Upper lobe of right lung (tissue), 1 donor: ENCODE measurements at regions not wholly inside any gene's neighbourhood (a gene's known extent, or its start where the extent isn't known, plus 50 kb on each side); places are given as distances from the start of the nearest gene placed in this dataset.
"Not testable (repeated sequence)": the region's sequence is repeated elsewhere in the genome, so short reads cannot be mapped to it uniquely, and the experiment has no call there.

ENCODE experiments used
- ATAC-seq: fragments of 200-7000 bp; cut with Tn5 transposase; one replicate; pipeline ENCODE4 v1.9.1; 2020; ENCODE audit warnings: mild to moderate bottlenecking, moderate library complexity
- DNase-seq: peaks from one replicate; pipeline ENCODE4 v3.0.0-alpha.2; 2020
- H3K27ac ChIP-seq: fragments of 200-600 bp; one replicate; pipeline ENCODE4 v1.8.0; 2022
- H3K27me3 ChIP-seq: fragments of 200-600 bp; one replicate; pipeline ENCODE4 v1.8.0; 2022; ENCODE audit warnings: mild to moderate bottlenecking
- H3K36me3 ChIP-seq: fragments of 200-600 bp; one replicate; pipeline ENCODE4 v1.8.0; 2022
- H3K4me1 ChIP-seq: fragments of 200-600 bp; one replicate; pipeline ENCODE4 v1.8.0; 2022
- H3K4me3 ChIP-seq: fragments of 200-600 bp; one replicate; pipeline ENCODE4 v1.8.0; 2022; ENCODE audit warnings: mild to moderate bottlenecking
- H3K9me3 ChIP-seq: fragments of 200-600 bp; one replicate; pipeline ENCODE4 v1.8.0; 2022
- CTCF ChIP-seq: fragments of 200-600 bp; IDR thresholded peaks from one replicate; pipeline ENCODE4 v1.8.0; 2022; ENCODE audit warnings: antibody characterized with exemption
- intact Hi-C: fragments of 100-400 bp; cut with DNase I; formaldehyde crosslinking; loops from one replicate; pipeline ENCODE4 v1.11.0; 2022
- donor health status: DM: no; HTN: yes; CAD: no; lungs with severe emphysema.

GRCh38 chr4:66728280-66728679 is 817.0 kb downstream of the CENPC start:
- Histone ChIP-seq H3K4me3 (no peak overlapping the region), H3K27ac (no peak overlapping the region), H3K27me3 (no peaks in the 10 kb centered on the region), H3K36me3 (no peaks in the 10 kb centered on the region), H3K9me3 (no peaks in the 10 kb centered on the region), H3K4me1 (no peaks in the 10 kb centered on the region)
- no peak for TF ChIP-seq CTCF
- intact Hi-C loops = no loop called here
- ATAC-seq (no peak), DNase-seq (no peak)

- ATAC-seq, intact Hi-C loops, H3K4me3 ChIP-seq, H3K9me3 ChIP-seq, H3K4me1 ChIP-seq, H3K27ac ChIP-seq, DNase-seq, H3K36me3 ChIP-seq, H3K27me3 ChIP-seq: not testable (repeated sequence)
Observed at GRCh38 chr4:66712301-66712921, 832.9 kb downstream of the CENPC start.

- no peak for TF ChIP-seq CTCF
- no peaks in the 10 kb centered on the region for H3K36me3 ChIP-seq
- H3K27ac ChIP-seq = no peak overlapping the region
Observed at GRCh38 chr4:66704243-66704642, 841.1 kb downstream of the CENPC start.

GRCh38 chr4:66694739-66695138 is 850.6 kb downstream of the CENPC start:
- no peaks in the 10 kb centered on the region for H3K27me3 ChIP-seq
- TF ChIP-seq CTCF = no peak
- ATAC-seq (no peak), DNase-seq (no peak)
- intact Hi-C loops = no loop called here
- no peaks in the 10 kb centered on the region for H3K36me3 ChIP-seq
- no peaks in the 10 kb centered on the region for H3K9me3 ChIP-seq
- H3K27ac ChIP-seq = no peak overlapping the region
- H3K4me1 ChIP-seq = no peaks in the 10 kb centered on the region
- H3K4me3 ChIP-seq = no peak overlapping the region

More at GRCh38 chr4:66704243-66704642, 841.1 kb downstream of the CENPC start:
- ATAC-seq = no peak
- intact Hi-C loops = no loop called here
- no peaks in the 10 kb centered on the region for H3K4me1 ChIP-seq
- H3K27me3 ChIP-seq = no peaks in the 10 kb centered on the region
- no peaks in the 10 kb centered on the region for H3K9me3 ChIP-seq
- no peak for DNase-seq
- H3K4me3 ChIP-seq = no peak overlapping the region

- TF ChIP-seq CTCF = no peak
- no peaks in the 10 kb centered on the region for H3K9me3 ChIP-seq
- no peak overlapping the region for H3K27ac ChIP-seq
- ATAC-seq = no peak
- H3K4me3 ChIP-seq = no peak overlapping the region
- no peaks in the 10 kb centered on the region for H3K4me1 ChIP-seq
- H3K36me3 ChIP-seq = no peaks in the 10 kb centered on the region
- intact Hi-C loops = no loop called here
- DNase-seq = no peak
- no peaks in the 10 kb centered on the region for H3K27me3 ChIP-seq
Observed at GRCh38 chr4:66693694-66694093, 851.6 kb downstream of the CENPC start.

- ATAC-seq = no peak
- TF ChIP-seq CTCF = no peak
- intact Hi-C loops = no loop called here
- Histone ChIP-seq H3K27ac (no peak overlapping the region), H3K4me3 (no peak overlapping the region), H3K36me3 (no peaks in the 10 kb centered on the region), H3K4me1 (no peaks in the 10 kb centered on the region), H3K9me3 (no peaks in the 10 kb centered on the region), H3K27me3 (no peaks in the 10 kb centered on the region)
- DNase-seq = no peak
Observed at GRCh38 chr4:66691101-66691500, 854.2 kb downstream of the CENPC start.
